ENCODE measurements at regions not wholly inside any gene's neighbourhood (a gene's known extent, or its start where the extent isn't known, plus 50 kb on each side); places are given as distances from the start of the nearest gene placed in this dataset.

- Histone ChIP-seq H3K36me3 (ENCODE audit: insufficient read depth, low read length) (no peaks in the 10 kb centered on the region), H3K4me3 (ENCODE audit: low read length) (no peak overlapping the region), H3K9me3 (replicated peaks; ENCODE audit: low read length) (no peaks in the 10 kb centered on the region), H3K27me3 (ENCODE audit: control insufficient read depth, insufficient read depth, low read length) (peaks cover 20% of the 10 kb centered on the region), H3K4me1 (ENCODE audit: control insufficient read depth, insufficient read depth, low read length) (no peaks in the 10 kb centered on the region), H3K4me2 (ENCODE audit: low read length) (no peak overlapping the region), H3K9ac (ENCODE audit: low read depth, low read length) (no peak overlapping the region)
Observed at GRCh38 chr2:15049096-15049993, 416.8 kb downstream of the LRATD1 start.

GRCh38 chr2:15050483-15050882 lies 418.0 kb downstream of the LRATD1 start:
- Histone ChIP-seq H3K4me2 (ENCODE audit: low read length) (no peak overlapping the region), H3K36me3 (ENCODE audit: insufficient read depth, low read length) (no peaks in the 10 kb centered on the region), H3K27me3 (ENCODE audit: control insufficient read depth, insufficient read depth, low read length) (peaks cover 31% of the 10 kb centered on the region), H3K4me1 (ENCODE audit: control insufficient read depth, insufficient read depth, low read length) (no peaks in the 10 kb centered on the region), H3K9me3 (replicated peaks; ENCODE audit: low read length) (no peaks in the 10 kb centered on the region), H3K9ac (ENCODE audit: low read depth, low read length) (no peak overlapping the region), H3K4me3 (ENCODE audit: low read length) (no peak overlapping the region)

- Histone ChIP-seq H3K9ac (ENCODE audit: low read depth, low read length) (no peak overlapping the region), H3K9me3 (replicated peaks; ENCODE audit: low read length) (no peaks in the 10 kb centered on the region), H3K27me3 (ENCODE audit: control insufficient read depth, insufficient read depth, low read length) (peaks cover 28% of the 10 kb centered on the region), H3K4me2 (ENCODE audit: low read length) (no peak overlapping the region), H3K36me3 (ENCODE audit: insufficient read depth, low read length) (no peaks in the 10 kb centered on the region), H3K4me1 (ENCODE audit: control insufficient read depth, insufficient read depth, low read length) (no peaks in the 10 kb centered on the region), H3K4me3 (ENCODE audit: low read length) (no peak overlapping the region)
Observed at GRCh38 chr2:15053542-15053941, 421.0 kb downstream of the LRATD1 start.

- Histone ChIP-seq H3K4me1 (ENCODE audit: control insufficient read depth, insufficient read depth, low read length) (no peaks in the 10 kb centered on the region), H3K36me3 (ENCODE audit: insufficient read depth, low read length) (no peaks in the 10 kb centered on the region), H3K9ac (ENCODE audit: low read depth, low read length) (no peak overlapping the region), H3K4me3 (ENCODE audit: low read length) (no peak overlapping the region), H3K4me2 (ENCODE audit: low read length) (no peak overlapping the region), H3K27me3 (ENCODE audit: control insufficient read depth, insufficient read depth, low read length) (peaks cover 23% of the 10 kb centered on the region), H3K9me3 (replicated peaks; ENCODE audit: low read length) (no peaks in the 10 kb centered on the region)
Observed at GRCh38 chr2:15058015-15058720, 425.7 kb downstream of the LRATD1 start.

GRCh38 chr2:15058721-15059157 lies 426.2 kb downstream of the LRATD1 start:
- Histone ChIP-seq H3K27me3 (ENCODE audit: control insufficient read depth, insufficient read depth, low read length) (peaks cover 19% of the 10 kb centered on the region), H3K9me3 (replicated peaks; ENCODE audit: low read length) (no peaks in the 10 kb centered on the region), H3K4me2 (ENCODE audit: low read length) (no peak overlapping the region), H3K9ac (ENCODE audit: low read depth, low read length) (no peak overlapping the region), H3K4me3 (ENCODE audit: low read length) (no peak overlapping the region), H3K36me3 (ENCODE audit: insufficient read depth, low read length) (no peaks in the 10 kb centered on the region), H3K4me1 (ENCODE audit: control insufficient read depth, insufficient read depth, low read length) (no peaks in the 10 kb centered on the region)

GRCh38 chr2:15059870-15060512 lies 427.5 kb downstream of the LRATD1 start:
- Histone ChIP-seq H3K27me3 (ENCODE audit: control insufficient read depth, insufficient read depth, low read length) (peaks cover 7% of the 10 kb centered on the region), H3K4me1 (ENCODE audit: control insufficient read depth, insufficient read depth, low read length) (no peaks in the 10 kb centered on the region), H3K4me3 (ENCODE audit: low read length) (no peak overlapping the region), H3K36me3 (ENCODE audit: insufficient read depth, low read length) (no peaks in the 10 kb centered on the region), H3K4me2 (ENCODE audit: low read length) (no peak overlapping the region), H3K9me3 (replicated peaks; ENCODE audit: low read length) (no peaks in the 10 kb centered on the region), H3K9ac (ENCODE audit: low read depth, low read length) (no peak overlapping the region)

GRCh38 chr2:15061268-15061667 lies 428.8 kb downstream of the LRATD1 start:
- no peak overlapping the region for H3K4me2 ChIP-seq (ENCODE audit: low read length)
- H3K9me3 ChIP-seq (replicated peaks; ENCODE audit: low read length) = no peaks in the 10 kb centered on the region
- H3K27me3 ChIP-seq (ENCODE audit: control insufficient read depth, insufficient read depth, low read length) = no peaks in the 10 kb centered on the region
- no peak overlapping the region for H3K4me3 ChIP-seq (ENCODE audit: low read length)
- H3K9ac ChIP-seq (ENCODE audit: low read depth, low read length) = no peak overlapping the region
- no peaks in the 10 kb centered on the region for H3K36me3 ChIP-seq (ENCODE audit: insufficient read depth, low read length)
- H3K4me1 ChIP-seq (ENCODE audit: control insufficient read depth, insufficient read depth, low read length) = no peaks in the 10 kb centered on the region

GRCh38 chr2:15066138-15066537 lies 433.6 kb downstream of the LRATD1 start:
- H3K27me3 ChIP-seq (ENCODE audit: control insufficient read depth, insufficient read depth, low read length) = no peaks in the 10 kb centered on the region
- no peak overlapping the region for H3K9ac ChIP-seq (ENCODE audit: low read depth, low read length)
- H3K36me3 ChIP-seq (ENCODE audit: insufficient read depth, low read length) = no peaks in the 10 kb centered on the region
- H3K4me1 ChIP-seq (ENCODE audit: control insufficient read depth, insufficient read depth, low read length) = no peaks in the 10 kb centered on the region
- no peak overlapping the region for H3K4me2 ChIP-seq (ENCODE audit: low read length)
- H3K9me3 ChIP-seq (replicated peaks; ENCODE audit: low read length) = no peaks in the 10 kb centered on the region
- H3K4me3 ChIP-seq (ENCODE audit: low read length) = no peak overlapping the region

GRCh38 chr2:15069149-15069548 lies 436.6 kb downstream of the LRATD1 start:
- H3K4me2 ChIP-seq (ENCODE audit: low read length) = no peak overlapping the region

GRCh38 chr2:15072836-15073235 lies 440.3 kb downstream of the LRATD1 start:
- Histone ChIP-seq H3K27me3 (ENCODE audit: control insufficient read depth, insufficient read depth, low read length) (no peaks in the 10 kb centered on the region), H3K4me1 (ENCODE audit: control insufficient read depth, insufficient read depth, low read length) (no peaks in the 10 kb centered on the region), H3K9ac (ENCODE audit: low read depth, low read length) (no peak overlapping the region), H3K4me2 (ENCODE audit: low read length) (no peak overlapping the region), H3K9me3 (replicated peaks; ENCODE audit: low read length) (no peaks in the 10 kb centered on the region), H3K36me3 (ENCODE audit: insufficient read depth, low read length) (no peaks in the 10 kb centered on the region), H3K4me3 (ENCODE audit: low read length) (no peak overlapping the region)

More at GRCh38 chr2:15069149-15069548, 436.6 kb downstream of the LRATD1 start:
- no peaks in the 10 kb centered on the region for H3K4me1 ChIP-seq (ENCODE audit: control insufficient read depth, insufficient read depth, low read length)
- no peaks in the 10 kb centered on the region for H3K36me3 ChIP-seq (ENCODE audit: insufficient read depth, low read length)
- H3K4me3 ChIP-seq (ENCODE audit: low read length) = no peak overlapping the region
- no peak overlapping the region for H3K9ac ChIP-seq (ENCODE audit: low read depth, low read length)
- H3K27me3 ChIP-seq (ENCODE audit: control insufficient read depth, insufficient read depth, low read length) = no peaks in the 10 kb centered on the region
- H3K9me3 ChIP-seq (replicated peaks; ENCODE audit: low read length) = no peaks in the 10 kb centered on the region

GRCh38 chr2:15073664-15074063 lies 441.1 kb downstream of the LRATD1 start:
- Histone ChIP-seq H3K27me3 (ENCODE audit: control insufficient read depth, insufficient read depth, low read length) (no peaks in the 10 kb centered on the region), H3K36me3 (ENCODE audit: insufficient read depth, low read length) (no peaks in the 10 kb centered on the region), H3K9ac (ENCODE audit: low read depth, low read length) (no peak overlapping the region), H3K9me3 (replicated peaks; ENCODE audit: low read length) (no peaks in the 10 kb centered on the region), H3K4me3 (ENCODE audit: low read length) (no peak overlapping the region), H3K4me1 (ENCODE audit: control insufficient read depth, insufficient read depth, low read length) (no peaks in the 10 kb centered on the region), H3K4me2 (ENCODE audit: low read length) (no peak overlapping the region)
